NCI-H2227 (cell line): ENCODE measurements at regions not wholly inside any gene's neighbourhood (a gene's known extent, or its start where the extent isn't known, plus 50 kb on each side); places are given as distances from the start of the nearest gene placed in this dataset.

Source experiments
- DNase-seq: peaks from one replicate; lab custom pipeline; 2025; ENCODE audit not compliant: unreplicated experiment; lab: John Stamatoyannopoulos, UW

DNA sequence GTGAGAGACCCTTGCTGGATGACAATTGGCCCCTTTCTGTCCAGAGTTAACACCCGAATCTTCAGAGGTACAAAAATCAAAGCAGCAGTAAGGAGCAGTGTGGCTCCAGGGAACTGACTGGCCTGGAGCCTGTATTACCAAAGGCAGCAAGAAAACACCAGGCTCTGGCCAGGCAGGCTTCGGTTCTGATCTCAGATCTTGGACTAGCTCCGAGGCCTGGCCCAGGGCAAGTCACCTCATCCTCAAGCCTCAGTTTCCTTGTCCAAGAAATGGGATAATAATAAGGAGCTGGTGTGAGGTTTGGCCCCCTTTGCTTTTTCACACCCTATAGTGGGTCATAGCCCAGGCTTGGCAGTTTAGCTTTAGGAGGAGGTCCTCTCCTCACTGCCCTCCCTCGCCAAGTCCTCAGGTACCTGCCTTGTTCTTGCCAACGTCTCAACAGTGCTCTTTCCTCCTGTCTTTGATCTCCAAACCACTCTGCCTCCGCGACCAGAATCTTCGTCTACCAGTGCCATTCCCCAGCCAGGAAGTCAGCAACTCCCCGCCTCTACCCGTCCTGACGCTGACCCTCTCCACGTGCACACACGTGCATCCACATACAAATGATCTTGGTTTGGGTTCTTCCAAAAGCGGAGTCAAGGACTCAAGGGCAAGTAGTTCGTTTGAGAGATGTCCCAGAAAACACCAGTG lies 82.6 kb upstream of the TLE3 start:
- DNase-seq, result no peak

DNA sequence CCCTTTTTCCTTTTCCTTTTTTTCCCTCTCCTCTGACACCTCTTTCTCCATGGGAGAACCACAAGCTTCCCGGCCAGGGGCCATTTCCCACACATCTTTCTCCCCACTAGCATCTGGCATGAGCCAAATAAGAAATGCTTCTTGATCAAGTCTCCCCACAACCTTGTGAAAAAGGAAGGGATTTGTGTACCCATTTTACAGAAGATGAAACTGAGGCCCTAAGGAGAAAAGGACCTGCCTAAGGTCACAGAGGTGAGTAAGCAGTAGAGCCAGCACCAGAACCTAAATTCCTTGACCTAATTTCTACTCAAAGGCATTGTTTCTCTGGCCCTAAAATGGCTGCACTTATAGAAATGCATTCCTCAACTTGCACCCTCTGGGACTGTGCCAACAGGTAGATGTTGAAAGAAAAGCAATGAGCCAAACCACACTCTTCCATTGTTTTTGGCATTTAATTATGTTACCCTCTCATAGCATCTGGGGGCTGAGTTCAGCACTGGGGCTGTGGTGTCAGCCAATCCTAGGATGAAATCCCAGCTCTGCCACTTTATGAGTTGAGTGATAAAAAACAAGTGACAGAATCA lies 81.7 kb upstream of the TLE3 start:
- no peak for DNase-seq

DNA sequence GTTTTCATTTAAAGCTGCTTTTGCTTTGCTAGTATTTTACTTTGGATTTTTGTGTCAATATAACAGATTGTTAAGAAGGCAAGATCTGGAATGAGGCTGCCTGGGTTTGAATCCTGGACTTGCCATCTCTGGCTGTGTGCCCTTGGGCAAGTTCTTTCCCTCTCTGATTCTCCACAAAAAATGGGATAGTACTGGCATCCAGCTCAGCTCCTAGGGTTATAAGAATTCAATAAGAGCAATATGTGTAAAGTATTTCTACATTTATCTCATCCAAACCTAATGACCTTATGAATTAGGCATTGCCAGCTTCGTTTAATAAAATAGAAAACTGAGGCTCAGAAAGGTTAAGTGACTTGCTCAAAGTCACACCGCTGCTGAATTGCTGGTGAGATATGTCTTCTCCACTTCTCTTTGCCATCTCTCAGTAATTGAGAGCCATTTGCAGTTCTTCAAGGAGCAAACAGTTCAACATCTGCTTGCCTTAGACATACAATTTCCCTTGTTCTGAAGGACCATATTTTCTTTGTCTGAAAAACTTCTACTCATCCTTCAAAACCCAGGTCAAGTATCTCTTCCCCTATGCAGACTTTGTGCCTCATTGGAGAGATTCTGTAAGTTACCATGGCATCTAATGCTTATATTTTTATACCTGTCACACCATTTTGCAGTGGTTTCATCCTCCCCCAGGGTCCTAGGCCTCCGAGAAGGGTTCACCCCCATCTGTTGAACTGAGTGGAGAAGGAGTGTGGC lies 80.8 kb upstream of the TLE3 start:
- no peak for DNase-seq

DNA sequence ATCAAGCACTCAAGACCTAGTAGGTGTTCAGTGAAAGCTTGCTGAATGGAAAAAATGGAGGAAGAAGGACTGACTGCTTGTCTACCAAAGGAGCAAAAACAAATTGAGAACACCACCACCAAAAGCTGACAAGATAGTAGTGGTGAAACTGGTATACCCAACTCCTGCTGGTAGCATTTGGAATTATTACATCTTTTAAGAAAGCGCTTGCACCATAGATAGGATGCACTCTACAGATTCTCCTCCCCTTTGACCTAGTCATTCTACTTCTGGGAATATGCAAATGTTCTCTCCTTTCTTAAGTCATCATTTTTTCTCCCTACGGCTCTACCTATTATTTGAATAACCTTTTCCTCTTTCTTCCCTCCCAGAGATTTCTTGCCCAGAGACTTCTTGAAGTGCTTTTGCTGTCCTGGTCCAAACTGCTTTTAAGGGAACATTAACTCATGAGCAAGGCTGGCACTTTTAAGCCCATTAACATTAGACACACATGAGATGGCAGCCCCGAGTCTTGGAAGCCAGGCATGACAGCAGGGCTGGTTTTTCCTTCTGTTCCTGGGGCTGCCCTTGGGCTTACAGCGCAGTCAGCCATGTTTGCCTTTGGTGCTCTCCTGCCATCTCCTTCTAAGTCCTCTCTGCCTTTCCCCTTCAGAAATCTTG lies 75.0 kb upstream of the TLE3 start:
- DNase-seq, result no peak

DNA sequence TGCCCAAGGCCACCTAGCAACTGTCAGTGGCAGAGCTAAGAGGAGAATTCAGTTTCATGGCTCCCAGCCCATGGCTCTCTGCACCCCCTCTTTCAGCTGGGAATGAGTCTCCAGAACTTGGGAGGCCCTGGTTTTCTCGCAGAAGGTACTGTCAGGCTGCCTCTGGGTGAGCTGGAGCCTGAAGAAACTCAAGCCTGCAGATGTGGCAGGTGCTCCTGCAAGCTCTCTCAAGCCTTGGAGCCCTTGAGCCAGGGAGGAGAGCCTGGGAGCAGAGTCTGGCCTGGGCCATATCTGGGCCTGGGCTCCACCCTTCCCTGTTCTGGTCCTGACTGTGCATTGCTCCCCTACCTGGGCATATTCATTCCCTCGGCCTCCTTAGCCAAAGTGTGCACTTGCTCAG lies 74.4 kb upstream of the TLE3 start:
- no peak for DNase-seq

DNA sequence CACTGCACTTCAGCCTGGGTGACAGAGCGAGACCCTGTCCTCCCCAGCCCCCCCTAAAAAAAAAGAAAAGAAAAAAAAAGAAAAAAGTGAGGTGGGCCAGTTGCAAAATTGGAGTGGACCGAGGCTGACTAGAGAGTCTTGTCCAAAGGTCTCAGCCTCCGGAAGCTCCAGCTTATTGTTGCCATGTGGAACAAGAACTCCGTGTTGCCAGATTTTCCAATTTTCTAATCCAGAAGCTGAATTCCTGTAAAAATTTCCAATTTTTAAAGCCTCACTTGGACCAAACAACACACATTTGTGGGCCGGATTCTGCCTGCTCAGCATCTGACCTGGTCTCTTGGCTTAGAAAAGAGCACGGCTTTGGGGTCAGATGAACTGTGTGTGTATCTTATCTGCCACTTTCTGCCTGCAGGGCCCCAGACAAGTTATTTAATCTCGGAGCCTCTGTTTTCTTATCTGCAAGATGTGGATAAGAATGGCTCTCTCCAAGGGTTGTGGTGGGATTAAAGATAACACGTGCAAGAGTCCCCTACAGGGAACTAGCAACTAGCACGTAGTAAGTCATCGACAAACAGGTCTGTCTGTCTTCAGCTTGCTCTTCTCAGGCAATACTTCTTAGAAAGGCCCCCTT lies 73.7 kb upstream of the TLE3 start:
- no peak for DNase-seq

DNA sequence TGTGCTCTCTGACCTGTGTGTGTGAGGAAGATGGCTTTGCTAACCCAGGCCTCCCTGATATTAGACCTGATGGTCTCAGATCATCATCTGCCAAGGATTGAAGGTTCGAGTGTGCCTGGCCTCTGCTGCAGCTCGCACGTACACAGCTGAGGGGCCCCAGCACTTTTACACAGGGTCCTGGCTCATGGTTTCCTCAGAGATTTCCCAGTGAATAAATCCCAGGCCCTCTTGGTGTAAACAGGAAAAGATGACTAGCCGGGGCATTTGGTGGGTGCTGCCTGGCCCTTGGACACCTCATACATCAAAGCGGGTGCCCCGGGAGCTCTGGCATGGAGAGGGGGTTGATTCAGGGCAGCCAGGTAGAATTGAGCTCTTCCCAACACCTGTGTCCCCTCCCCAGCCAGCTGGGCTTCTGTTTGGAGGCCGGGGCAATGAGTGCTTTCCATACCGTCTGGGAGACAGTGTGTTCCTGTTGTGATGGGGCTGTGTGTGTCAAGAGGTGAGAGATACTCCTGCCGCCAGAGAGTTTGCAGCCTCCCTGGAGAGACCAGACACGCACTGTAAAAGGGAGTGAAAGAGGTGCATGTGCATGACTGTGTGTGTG lies 72.5 kb upstream of the TLE3 start:
- DNase-seq, result no peak

DNA sequence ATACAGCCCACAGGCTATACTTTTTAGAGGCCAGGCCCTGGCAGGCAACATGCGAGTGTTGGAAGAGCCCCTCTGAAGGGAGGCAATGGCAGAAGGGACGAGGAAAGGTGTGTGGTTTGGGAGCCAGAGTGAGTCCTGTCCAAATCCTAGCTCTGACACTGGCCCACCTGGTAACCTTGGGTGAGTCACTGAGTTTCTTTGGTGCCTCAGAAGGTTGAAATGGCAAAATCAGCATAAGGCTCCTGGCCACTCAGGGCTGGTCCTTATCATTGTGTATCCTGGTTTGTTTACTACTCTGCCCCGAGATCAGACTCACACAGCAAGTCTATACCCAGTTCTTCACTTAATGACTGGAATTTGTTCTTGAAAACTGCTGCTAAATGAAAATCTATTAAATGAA lies 71.4 kb upstream of the TLE3 start:
- DNase-seq, result no peak

DNA sequence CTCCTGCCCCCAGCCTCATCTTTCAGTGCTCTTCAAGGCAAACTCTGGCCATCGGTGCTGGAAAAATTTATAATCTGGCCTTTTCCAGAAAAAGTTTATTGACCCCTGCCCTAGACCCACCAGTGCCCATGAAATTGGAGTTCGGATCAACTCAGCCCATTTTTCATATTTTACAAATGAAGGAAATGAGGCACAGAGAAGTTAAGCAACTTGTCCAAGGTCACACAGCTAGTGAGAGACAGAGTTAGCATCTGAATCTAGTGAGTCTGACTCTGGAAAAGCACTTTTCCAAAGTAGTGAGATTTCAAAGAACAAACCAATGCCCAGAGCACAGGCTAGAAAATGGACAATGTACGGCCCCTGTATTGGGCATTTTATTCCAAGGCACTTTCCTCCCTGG lies 69.4 kb upstream of the TLE3 start:
- no peak for DNase-seq

DNA sequence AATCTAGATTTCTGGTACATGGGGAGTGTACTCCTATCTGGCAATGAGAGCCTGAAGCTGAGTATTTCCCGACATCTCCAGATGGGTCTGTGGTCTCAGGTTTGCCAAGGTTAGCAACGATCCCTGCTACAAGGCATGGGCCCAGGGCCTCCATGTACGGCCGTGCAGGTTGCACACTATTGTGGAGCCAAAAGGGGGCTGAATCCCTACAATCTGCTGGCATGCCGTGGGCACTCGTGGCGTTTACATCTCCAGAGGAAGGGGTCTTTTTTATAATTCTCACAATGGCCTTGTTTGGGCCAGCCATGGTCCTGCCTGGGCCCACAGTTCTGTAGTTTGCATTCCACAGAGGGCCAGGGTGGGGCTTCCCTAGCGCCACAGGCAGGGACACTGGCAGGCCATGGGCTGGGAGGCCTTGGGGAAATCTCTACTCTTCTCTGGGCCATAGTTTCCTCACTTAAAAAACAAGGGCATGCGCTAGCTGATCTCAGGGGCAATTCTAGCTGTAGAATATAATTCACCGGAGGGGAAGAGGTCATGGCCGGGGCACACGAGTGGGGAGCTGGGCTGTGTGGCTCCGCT lies 68.9 kb upstream of the TLE3 start:
- DNase-seq, result no peak

DNA sequence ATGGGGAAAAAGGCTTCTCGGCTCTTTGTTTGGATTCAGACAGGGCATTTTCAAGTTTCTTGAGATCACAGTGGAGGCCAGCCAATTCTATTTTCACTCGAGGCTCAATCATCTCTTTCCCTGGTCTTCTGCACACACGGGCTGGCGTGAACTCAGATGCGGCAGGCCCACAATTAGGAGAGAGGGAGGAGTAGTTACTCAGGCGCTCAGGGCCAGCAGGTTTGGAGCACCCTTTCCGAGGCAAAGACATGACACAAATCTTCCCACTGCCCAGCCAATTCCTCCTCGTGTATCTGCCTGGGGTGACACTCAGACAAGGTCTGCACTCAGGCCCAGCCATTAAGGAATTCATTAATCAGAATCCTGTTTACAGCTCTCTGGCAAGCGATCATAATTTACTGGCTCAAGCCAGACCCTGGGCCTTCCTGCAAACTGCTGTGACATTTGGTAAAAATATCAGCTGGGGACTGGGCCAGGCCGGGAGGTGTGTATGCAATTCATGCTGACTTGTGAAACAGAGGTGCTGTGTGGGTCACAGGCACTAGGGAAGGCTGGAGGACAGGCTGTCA lies 68.1 kb upstream of the TLE3 start:
- DNase-seq, result no peak

DNA sequence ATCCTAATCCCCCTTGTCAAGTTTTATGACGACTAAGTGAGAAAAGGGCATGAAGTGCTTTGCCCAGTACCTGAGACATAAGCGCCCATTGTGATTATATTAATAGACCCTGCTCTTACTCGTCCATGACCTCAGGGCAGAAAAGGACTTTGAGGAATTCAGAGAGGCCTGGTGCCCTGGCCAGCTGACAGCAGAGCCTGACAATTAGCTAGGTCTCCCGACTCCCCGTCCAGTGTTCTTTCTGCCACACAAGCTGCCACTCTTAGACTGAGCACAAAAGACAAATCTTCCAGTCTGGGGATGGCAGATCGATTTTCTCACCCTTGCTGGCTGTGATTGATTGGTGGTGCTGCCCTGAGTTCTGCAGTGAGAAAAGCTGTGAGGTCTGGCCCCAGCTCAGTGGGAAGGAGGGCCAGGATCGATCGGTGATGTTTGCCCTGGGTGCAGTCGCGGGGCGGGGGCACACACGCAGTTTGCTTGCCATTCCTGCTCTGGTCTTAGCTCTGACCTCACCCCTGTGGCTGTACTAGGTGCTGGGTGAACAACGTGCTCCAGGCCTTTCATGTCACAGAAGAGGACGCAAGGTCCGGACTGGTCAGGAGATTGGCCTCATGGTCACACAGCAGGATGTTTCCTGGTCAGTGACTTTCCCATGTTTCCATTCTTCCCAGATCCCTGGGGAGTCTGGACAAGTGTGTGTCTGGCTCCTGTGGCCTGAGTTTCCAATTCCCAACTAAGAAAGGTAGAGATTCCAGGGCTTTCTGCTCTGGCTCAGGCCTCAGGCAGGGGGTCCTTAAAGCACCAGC lies 67.4 kb upstream of the TLE3 start:
- no peak for DNase-seq

DNA sequence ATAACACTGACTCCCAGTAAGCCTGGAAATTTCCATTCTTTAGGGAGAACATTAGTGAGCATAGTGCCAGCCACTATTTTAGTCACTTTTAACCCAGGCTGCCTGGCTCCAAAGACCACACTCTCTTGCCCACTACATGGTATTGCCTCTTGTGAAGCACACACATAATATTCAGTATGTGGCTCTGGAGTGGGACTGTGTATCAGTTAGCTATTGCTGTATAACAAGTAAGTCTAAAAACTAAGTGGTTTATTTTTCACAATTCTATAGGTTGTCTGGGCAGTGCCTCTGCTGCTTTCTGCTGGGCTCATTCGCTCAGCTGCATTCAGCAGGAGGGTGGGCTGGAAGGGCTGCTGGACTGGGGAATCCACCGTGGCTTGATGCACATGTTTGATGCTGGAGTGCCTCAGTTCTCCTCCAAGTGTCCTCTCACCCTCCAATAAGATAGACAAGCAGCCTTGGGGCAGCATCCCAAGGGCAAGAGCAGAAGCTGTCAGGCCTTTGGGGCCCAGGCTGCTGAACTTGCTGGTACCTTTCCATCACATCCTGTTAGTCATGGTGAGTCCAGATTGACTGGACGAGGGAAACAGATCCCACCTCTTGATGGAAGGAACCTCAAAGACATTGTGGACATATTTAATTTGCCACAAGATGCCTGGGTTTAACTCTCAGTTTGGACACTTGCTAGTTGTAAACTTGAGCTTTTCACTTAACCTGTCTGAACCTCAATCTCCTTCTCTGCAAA lies 66.6 kb upstream of the TLE3 start:
- no peak for DNase-seq

DNA sequence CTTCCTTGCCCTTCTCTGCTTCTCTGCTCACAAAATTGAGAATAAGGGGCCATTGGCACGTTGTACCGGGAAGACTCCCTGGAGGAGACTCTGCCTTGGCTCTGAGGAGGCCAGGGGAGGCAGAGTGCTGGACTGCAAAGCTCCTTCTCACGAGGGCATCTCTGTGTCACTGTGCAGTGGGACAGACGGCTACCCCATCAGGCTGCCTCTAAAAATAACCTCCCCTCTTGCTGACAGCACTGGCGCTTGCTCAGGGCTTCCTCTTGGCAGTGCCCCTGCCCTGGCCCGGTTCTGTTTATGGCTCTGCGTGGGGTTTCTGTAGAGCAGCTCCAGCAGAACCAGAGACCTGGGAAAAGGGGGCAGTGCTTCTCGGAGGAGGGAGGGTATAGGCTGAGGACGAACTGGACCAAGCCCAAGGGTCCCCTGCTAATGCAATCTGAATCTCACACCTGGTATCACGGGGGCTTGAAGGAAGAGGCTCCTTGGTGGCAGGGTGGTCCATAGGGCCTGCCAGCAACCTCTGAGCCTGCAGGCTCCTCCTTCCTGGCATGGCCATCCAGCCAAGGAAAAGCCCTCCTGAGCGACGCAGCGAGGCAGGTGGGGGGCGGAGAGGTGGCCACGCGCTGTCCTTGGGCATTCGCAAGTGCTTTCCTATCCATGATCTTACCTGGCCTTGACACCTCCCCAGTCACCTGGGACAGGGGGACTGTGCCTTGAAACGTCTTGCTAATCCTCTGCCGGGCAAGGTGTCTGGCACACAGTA lies 63.3 kb upstream of the TLE3 start:
- no peak for DNase-seq

DNA sequence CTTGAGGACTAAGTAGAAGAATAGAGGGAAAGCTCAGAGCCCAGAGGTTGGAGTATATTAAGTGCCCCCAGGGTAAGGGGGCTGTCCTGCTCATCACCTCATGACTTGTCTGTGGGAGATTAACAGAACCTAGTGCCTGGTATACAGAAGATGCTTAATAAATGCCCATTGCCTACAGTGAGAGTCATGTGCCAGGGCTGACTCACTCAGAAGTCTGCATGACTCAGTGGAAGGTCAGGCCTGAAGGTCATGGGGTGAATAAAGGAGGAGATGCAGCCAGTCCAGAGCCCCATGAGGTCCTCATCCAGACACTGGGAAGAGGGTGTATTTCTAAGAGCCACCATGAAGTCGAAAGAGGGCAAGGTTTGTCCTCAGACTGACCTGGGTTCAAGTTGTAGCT lies 62.5 kb upstream of the TLE3 start:
- no peak for DNase-seq

DNA sequence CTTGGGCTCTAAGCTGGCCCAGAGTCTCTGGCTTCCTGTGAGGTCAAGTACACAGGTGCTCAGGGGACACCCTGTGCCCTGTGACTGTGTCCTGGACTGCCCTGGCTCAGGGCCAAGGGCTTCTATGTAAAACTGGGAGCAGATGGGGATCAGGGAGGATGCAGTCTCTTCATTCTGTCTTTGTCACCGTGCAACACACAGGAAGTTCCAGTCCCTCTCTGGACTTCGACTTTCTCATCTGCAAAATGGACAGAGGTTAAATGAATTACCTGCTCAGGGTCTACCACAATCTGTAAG lies 61.9 kb upstream of the TLE3 start:
- no peak for DNase-seq

DNA sequence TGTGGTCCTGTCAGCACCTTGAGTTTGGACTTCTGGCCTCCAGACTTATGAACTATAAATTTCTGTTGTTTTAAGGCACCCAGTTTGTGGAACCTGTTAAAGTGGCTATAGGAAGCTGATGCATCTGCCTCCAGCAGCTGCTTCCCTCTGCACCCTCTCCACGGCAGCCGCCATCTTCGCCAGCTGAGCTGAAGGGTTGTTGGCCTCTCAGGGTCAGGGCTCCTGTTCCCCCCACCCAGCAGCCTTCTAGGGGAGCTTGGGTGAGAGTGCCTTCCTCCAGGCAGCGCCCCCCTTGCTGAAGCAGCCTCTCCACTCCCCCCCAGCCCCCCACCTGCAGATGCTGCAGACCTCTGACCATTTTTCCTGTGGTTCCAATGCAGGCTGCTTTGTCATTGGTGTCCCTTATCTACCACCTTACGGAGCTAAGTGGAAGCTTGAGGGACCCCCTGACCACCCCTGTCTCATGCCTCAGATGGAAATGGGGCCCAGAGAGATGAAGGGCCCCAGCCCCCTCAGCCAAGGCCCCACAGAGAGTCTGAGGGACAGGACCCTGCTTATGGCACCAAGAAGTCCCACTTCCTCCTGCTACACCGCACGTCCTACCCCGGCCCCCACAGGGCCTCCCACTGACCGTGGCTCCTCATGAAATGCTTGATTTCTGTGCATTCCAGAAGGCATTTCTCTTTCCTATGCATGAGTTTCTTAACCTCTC lies 61.4 kb upstream of the TLE3 start:
- no peak for DNase-seq
